GM21528 (cell line): ENCODE measurements at regions not wholly inside any gene's neighbourhood (a gene's known extent, or its start where the extent isn't known, plus 50 kb on each side); places are given as distances from the start of the nearest gene placed in this dataset.

Source experiments
- ATAC-seq: cut with Tn5 transposase; IDR thresholded peaks from one replicate; pipeline ENCODE4 v1.9.1; 2021; ENCODE audit warnings: mild to moderate bottlenecking, moderate library complexity; ENCODE audit not compliant: unreplicated experiment, low FRiP score

DNA sequence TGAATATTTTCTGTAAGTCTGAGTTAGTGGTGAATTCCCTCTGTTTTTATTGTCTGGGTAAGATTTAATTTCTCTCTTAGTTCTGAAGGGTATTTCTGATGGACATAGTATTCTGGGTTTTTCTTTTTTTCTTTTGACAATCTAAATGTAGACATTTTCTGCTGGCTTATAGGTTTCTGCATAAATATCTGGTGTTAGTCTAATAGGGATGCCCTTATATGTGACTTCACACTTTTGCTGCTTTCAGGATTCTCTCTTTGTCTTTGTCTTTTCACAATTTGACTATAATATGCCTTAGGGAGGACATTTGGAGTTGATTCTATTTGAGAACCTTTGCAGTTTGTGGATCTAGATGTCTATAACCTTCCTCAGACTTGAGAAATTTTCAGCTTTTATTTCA lies 667.2 kb downstream of the EPHA7 start:
- ATAC-seq = no peak

DNA sequence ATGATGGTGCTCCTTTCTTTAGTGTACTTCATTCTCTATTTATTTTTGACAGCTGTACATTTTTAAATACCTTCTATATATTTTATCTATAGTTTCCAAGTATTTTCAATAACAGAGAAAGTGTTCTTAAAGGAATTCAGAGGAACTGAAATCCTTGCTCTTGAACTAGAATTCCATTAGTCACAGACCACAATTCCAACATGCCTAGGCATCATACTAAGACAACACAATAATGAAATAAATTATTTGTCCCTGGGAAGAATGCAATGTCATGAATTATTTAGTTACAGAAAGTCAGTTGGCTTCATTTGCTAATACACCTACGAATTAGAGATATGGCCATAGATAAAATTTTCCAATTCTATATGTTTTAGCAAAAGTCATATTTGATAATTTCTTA lies 671.2 kb downstream of the EPHA7 start:
- no peak for ATAC-seq

DNA sequence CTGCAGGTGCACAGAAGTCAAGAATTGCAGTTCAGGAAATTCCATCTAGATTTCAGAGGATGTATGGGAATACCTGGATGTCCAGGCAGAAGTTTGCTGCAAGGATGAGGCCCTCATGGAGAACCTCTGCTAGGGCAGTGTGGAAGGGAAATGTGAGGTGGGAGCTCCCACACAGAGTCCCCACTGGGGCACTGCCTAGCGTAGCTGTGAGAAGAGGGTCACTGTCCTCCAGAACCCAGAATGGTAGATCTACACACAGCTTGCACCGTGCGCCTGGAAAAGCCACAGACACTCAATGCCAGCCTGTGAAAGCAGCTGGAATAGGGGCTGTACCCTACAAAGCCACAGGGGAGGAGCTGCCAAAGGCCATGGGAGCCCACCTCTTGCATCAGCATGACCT lies 681.4 kb downstream of the EPHA7 start:
- no peak for ATAC-seq

DNA sequence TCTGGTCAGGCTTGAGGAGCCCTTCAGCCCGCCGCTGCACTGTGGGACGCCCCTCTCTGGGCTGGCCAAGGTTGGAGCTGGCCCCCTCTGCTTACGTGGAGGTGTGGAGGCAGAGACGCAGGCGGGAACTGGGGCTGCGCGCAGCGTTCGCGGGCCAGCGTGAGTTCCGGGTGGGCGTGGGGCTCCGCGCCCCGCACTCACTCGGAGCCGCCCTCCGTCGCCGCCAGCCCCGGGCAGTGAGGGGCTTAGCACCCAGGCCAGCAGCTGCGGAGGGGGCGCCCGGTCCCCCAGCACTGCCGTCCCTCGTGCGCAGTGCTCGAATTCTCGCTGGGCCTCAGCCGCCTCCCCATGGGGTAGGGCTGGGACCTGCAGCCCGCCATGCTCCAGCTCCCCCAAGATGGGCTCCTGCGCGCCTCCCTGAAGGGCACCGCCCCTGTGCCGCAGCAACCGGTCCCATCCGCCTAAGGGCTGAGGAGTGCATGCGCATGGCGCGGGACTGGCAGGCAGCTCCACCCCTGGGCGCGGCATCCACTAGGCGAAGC lies 695.9 kb downstream of the EPHA7 start:
- ATAC-seq = no peak

DNA sequence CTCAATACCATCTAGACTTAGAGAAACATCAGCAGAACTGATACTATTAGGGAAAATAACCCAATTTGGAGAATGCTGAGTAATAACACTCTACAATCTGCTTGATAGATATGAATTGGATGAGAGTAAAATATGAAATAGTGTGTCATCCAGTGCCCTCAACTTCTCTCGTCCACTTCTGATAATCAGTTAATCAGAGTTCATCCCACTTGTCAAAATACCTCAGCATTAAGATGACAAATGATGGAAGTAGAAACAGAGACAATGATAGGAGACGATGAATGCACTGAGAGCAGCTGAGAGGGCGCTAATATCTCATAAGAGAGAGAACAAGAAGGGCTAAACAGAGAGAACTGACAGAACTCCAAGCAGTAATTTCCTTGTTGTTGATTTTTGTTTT lies 699.6 kb downstream of the EPHA7 start:
- no peak for ATAC-seq

DNA sequence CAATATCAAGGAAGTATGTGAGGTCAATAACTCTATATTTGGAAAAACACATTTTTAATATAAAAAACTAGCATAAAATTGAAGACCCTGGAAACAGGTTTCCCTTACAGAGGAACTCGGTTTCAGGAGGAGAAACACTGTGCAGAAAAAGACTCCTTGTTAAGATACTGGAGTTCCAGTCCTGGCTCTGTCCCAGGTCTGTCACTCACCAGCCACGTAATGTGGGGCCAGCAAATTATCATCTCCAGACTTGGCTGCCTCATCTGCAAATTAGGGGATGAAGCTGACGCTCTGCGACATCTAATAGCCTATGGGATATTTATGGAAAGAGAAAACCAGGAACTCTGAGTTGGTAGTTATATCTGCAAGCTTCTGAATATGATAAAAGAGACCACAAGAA lies 702.7 kb downstream of the EPHA7 start:
- ATAC-seq = no peak

DNA sequence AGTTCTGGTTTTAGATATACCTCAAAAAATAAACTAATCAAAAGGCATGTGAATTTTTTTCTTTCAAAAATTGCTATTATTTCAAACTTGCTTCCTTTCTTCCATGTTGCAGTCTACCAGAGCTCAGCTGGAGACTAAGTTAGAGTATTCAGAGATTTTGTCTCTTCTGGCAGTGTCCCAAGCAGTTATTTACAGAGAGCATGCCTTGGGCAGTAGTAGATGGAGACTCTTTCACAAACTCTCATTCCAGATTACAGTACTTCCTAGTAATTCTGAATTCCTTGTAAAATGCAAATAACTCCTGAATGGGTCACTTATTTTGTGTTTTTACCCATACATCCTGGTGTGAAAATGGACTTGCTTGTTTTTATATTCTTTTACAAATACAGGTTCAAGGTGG lies 703.4 kb downstream of the EPHA7 start:
- no peak for ATAC-seq

DNA sequence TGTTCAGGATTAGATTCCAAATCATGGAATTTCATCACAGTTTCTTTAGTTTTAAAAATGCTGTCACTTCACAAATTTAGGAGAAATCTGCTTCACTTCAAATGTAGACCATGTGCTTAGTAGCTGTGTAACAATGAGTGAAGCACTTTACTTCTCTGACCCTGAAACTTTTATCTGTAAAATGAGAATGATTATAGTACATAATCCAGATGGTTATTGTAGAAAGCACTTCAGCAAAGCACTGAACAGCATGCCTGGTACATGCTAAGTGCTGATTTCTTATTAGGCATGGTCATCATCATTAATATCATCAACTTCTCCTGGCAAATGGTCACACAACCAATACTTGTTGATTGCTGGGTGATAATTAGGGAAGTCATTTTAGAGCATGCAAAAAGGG lies 705.0 kb downstream of the EPHA7 start:
- ATAC-seq = no peak

DNA sequence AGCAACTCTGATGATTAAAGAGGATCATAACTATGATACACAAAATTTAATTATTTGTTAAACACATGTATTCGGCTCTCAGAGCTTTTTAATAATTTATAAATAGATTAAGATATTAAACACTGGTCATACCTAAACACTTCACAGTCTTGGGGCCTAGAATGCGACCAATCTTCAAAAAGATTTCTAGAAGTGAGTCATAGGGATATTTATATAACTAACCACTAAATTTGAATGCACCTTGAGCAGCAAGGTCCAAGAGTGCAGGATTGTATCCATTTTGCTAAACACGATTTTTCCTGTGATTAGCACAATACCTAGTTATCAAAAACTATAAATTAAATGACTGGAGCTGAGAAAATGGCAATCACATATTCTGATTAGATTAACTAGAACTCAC lies 709.3 kb downstream of the EPHA7 start:
- peak; percentile 63 for ATAC-seq

DNA sequence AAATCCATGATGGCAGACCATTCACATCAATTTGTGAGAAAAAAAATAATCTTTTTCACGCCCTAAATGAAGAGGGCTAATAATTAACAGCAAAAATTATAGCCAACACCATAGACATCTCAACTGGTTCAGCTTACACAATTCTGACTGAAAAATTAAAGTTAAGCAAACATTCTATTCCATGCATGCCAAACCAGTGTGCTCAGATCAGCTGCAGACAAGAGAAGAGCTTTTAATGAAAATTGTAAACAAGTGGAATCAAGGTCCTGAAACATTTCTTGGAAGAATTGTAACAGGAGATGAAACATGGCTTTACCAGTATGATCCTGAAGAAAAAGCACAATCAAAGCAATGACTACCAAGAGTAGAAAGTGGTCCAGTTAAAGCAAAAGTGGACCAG lies 710.4 kb downstream of the EPHA7 start:
- ATAC-seq = no peak

DNA sequence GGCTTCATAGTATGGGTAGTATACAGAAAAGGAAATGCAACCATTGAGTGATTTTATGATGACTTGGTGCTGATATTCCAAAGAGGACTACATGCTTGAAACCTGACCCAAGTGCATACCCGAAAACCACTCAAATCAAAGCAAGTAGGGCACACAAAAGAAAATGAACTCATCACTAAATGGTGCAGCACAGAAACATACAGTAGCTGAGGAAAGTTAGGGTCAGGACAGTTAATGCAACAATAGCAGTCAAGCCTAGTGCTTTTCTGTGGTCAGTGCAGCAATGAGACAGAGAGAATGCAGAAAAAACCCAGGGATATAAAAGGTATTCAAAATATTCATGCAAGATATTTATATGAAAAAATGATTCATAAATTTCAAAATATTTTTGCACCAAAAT lies 711.1 kb downstream of the EPHA7 start:
- no peak for ATAC-seq

DNA sequence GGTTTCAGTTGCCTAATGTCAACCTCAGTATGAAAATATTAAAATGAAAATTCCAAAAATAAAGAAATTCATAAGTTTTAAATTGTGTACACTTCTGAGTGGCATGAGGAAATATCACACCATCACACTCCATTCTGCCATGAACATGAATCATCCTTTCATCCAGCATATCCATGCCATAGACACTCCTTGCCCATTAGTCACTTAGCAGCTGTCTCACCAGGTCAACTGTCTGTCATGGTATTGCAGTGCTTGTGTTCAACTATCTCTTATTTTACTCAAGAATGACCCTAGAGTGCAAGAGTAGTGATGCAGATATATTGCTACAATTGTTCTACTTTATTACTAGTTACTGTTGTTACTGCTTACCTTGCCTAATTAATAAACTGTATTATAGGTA lies 712.4 kb downstream of the EPHA7 start:
- ATAC-seq = no peak

DNA sequence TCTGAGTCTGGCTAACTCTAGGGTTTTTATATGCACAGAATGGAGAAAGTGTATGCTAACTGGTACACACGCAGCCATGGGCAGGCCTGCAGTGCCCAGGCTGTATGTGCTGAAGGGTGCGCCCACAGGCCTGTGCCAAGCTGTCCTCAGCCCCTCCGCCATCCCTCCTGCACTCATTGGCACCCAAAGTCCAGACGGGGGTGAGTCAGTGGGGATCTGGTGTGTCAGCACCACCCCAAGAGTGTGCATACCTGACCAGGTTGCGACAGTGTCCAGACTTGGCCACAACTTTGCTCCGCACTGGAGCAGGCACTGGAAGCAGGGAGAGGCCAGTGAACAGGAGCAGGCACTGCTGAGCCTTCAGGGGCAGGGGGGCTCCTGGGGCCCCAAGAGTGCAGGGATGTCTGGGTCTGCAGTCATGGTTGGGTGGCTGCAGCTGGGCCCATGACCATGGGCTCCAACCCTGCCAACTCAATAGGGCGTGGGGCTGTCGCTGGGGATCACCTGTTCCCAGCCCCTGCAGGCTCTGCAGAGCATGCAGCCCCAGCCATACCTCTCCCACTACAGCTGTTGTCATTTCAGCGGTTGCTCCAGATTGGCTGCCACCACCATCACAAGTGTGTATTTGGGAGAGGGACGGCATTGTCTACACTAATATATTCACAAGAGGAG lies 717.8 kb downstream of the EPHA7 start:
- ATAC-seq = no peak

DNA sequence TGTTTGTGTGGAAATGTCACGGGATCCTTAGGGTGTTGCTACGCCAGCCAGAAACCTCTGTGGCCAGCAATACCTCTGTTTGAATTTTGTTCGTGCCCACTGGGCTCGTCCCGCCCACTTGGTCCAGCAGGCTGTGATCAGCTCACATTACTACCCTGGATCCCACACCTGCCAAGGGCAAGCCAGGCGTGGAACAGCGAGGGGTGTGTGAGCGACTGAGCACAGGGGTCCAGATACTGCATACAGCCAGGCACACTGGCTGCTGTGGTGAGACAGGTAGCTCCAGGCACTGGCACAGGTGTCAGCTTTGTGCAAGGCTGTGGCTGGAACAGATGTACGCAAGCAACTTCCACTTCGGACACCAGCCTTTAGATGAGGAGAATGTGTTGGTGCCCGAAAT lies 718.9 kb downstream of the EPHA7 start:
- no peak for ATAC-seq

DNA sequence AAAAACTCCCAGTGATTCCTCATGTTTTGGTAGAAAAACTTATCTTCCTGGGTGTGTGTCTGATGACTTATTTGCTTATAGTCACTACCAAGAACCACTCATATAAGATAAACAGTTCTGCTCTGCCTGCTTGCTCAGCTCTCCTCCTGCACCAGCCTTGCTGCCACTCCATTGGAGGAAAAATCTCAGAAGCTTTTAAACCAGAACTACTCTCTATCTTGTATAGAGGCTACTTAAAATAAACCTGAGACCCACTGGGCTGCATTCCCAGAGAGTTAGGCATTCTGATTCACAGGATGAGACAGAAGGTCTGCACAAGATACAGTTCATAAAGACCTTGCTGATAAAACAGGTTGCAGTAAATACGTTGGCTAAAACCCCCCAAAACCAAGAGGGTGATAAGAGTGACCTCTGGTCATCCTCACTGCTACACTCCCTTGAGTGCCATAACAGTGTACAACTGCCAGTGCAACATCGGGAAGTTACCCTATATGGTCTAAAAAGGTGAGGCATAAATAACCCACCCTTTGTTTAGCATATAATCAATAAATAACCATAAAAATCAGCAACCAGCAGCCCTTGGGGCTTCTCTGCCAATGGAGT lies 728.3 kb downstream of the EPHA7 start:
- no peak for ATAC-seq

DNA sequence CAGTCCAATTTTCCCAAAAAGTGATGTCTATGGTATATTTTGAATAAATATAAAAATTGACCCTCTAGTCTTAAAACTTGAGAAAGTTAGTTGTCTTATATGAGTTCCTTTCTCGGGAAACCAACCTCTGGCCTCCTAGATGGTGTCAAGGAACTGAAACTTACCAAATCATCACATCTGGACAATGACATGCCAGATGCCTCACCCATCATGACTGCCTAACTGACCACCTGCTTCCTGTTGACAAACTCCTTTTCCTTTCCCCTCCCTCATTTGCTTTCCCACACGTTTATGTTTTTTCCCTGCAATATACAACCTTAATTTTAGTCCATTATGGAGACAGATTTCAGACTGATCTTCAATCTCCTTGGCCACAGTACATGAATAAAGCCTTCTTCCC lies 731.0 kb downstream of the EPHA7 start:
- no peak for ATAC-seq

DNA sequence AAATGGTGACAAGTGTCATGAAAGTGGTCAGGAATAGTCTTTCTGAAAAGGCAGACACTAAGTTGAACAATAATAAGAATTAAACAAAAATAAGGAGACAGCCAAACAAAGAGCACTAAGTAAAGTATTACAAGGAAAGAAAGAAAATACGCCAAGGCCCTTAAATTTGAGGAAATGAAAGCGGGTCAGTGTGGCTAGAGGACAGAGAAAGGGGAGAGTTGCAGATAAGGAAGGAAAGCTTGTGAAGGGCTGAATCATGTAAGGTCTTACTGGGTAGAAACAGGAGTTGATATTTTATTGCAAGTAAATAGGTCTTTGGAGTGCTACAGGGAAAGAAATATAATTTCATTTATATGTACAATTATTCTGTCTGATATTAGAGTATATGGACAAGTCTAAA lies 732.1 kb downstream of the EPHA7 start:
- ATAC-seq = no peak

DNA sequence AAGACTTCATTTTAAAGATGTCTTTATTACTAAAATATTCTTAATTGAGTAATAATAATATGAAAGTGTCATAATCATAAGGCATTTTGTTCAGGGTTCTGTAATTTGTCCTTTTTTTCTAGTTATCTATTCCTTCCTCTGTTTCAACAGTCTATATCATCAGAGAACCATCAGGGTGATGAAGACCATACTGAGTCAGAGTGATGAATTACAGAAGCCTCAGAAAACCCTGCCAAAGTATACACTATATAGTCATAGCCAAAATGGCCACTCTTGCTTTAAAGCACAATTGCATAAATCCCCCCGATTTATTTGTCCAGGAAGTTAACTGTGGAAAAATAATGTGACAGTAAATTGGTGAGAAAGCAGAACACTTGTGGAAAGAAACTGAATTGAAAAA lies 735.0 kb downstream of the EPHA7 start:
- ATAC-seq = no peak

DNA sequence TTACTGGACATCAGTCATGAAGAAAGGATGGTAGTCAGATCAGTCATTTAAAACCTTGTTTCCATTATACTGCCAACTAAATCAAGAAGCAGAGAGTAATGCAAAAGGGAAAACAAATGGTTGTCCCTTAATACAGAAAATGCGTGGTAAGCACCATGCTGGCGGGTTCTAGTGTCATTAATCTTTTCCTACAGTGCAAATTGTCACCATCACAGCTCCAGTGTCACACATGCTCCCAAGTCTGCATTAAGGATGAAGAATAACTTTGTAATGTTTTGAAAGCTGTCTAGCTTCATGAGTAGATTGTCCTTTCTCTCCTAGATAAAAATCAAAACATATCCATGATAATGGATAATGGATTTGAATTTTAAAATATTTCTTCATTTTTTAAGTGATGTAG lies 735.6 kb downstream of the EPHA7 start:
- no peak for ATAC-seq

DNA sequence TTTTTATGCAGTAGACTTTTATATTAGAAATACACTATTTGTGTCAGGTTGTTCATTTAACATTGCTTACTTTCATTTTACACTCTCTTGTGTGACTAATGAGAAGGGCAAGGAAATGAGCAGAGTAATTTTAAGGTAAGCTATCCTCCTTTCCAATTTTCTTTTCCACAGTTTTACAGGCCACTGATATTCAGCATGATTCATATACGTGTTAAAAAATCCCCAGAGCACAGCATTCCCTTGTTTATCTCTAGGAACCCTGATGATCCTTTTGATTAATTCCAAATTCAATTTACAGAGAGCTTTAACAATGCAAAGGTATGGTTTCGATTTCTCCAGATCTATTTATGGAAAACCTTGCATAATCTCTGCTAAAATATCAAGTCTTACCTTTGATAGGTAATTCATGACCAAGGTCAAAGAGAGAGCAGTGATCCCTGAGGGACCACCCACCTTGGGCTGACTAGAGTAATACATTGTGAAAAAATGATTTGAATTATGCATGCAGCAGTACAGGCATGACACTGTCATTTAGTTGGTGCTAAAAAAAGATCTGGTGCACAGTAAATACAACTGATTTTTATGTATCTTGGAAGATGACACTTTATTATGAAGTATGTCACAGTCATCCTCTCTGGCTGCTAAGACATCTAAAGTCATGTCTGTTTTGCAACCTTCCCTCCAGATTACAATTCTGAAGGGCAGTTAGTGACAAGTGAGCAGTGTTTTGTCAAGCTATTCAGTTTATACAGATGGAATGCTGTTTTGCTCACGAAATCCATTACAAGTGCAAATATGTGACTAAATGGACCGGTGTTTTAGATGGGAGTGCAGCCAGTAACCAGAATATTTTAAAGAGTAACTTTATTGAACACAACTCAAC lies 736.6 kb downstream of the EPHA7 start:
- ATAC-seq = no peak

DNA sequence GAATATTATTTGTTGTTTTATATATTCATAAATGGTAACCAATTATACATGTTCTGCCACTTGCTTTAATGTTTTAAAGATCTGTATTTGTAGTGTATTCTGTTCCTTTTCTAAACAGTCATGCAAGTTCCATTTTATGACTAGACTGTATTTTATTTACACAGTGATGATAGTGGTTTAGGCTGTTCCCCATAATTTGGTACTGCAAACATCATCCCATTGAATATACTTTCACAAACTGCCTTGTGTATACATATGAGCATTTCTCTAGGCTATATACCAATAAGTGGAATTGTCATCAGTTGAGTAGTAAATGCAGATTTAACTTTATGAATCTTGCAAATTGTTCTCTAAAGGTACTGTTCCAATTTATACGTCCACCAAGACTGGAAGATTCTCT lies 738.0 kb downstream of the EPHA7 start:
- no peak for ATAC-seq
